Non-pigmented ciliary epithelial cell (primary cell): ENCODE measurements at regions not wholly inside any gene's neighbourhood (a gene's known extent, or its start where the extent isn't known, plus 50 kb on each side); places are given as distances from the start of the nearest gene placed in this dataset.

Source experiments
- DNase-seq: peaks from one replicate; pipeline ENCODE4 v3.0.0-alpha.2; 2010; ENCODE audit warnings: low read depth

GRCh38 chr1:214208460-214208859 lies 72.5 kb upstream of the SMYD2 start:
- no peak for DNase-seq

- no peak for DNase-seq
Observed at GRCh38 chr1:214209260-214209808, 71.6 kb upstream of the SMYD2 start.

GRCh38 chr1:214213136-214213535 lies 67.8 kb upstream of the SMYD2 start:
- DNase-seq: no peak

- no peak for DNase-seq
Observed at GRCh38 chr1:214214851-214215250, 66.1 kb upstream of the SMYD2 start.

GRCh38 chr1:214215583-214215982 lies 65.4 kb upstream of the SMYD2 start:
- no peak for DNase-seq

DNA sequence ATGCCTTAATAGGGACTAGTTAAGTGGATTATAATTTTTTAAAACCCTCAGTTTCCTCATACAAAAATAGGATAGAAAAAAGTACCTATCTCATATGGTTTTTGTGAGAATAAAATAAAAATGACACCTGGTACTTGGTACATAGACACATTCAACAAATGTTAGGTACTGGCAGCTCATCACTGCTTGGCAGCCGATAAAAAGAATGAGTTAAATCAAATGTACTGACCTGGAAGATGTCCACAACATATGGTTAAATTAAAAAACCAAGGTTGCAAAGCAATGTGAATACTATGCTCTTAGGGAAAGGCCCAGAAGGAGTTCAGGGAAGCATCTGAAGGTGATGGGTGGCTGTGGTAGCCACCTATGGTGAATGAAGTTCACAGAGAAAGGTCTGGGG lies 64.9 kb upstream of the SMYD2 start:
- no peak for DNase-seq

- no peak for DNase-seq
Observed at GRCh38 chr1:214216779-214217178, 64.2 kb upstream of the SMYD2 start.

- DNase-seq: no peak
Observed at GRCh38 chr1:214219902-214220301, 61.1 kb upstream of the SMYD2 start.

DNA sequence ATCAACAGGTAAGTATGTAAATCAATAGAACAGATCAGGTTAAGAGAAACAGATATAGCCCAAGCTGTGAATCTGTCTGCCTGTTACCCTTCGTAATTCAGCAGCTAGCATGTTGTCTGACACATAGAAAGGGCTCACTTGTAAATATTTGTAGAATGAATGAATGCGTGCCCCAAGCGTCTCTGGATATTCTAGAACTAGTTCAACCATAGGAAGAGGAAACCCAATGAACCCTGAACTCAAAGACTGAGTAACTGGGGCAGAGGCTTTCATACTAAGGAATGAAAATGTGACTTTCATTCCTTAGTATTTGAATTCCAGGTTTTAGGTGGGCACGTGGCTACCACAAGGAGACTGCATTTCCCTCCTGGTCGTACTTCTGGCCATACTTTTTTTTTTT lies 60.1 kb upstream of the SMYD2 start:
- DNase-seq: no peak

DNA sequence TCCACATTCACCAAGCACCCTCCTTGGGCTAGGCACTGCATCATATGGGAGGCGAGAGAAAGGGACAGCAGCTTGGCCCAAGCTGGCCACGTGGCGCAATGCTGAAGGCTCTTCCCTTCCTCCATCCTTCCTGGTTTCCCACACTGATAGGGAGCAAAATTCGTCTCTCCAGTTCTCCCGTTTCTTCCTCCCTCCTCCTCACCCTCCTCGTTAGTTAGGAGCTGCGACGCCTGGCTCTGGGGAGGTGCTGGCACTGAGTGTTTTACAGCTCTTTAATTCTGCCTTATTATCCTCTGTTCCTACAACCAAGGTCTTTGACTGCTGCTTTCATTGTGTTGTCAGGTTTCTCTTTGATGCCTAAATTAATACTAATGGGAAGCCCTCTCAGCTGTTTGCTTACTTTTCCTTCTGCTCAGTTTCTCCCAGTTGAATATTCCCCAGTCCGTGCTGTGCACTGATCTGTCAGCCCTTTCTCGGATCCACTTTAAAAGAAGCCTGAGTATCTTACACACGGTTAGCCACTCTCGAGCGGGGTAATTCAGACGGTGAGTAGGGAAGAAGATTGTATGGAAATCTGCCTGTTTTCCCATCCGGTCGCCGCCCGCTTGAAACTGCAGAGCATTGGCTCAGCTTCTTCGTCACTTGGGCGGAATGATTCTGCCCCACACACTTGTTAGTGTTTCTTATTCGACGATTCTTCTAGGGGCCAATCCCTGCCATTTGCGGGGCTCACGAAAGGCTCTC lies 56.2 kb upstream of the SMYD2 start:
- DNase-seq: no peak

DNA sequence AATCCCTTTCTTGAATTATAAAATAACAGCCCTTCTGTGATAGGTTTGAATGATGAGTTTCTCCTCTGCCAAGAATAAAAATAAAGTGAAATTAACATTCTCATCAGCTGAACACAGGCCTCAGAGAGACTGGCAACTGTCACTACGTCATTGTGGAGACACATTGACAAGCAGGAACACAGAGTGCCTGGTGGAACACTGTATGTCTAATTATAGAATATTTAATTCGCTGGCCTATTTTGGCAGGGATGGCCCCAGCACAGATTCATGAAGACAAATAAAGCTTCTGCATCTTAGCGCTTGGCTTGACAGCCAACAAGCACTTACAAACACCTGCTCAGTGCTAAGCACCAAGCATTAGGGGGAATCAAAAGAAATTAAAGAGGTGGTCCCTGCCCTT lies 52.0 kb upstream of the SMYD2 start:
- no peak for DNase-seq

DNA sequence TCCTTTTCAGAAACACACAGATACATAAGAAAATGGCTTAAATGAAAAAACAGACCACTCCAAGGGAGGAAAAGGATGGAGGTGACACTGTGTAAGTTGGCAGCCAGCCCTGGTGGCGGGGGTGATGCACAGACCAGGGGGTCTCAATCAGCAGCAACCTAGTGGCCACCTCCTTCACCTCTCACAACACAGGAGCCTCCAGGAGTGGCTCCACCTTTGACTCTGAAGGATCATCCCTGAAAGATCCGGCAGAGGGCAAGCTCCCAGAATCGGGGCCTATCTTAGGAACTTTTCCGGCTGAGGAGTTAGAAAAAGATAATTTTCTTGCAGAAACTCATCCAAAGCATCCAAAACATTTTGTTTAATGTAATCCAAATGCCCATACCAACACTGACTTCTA lies 51.2 kb upstream of the SMYD2 start:
- DNase-seq: no peak
